Testis (tissue), 2 donors: ENCODE measurements at regions not wholly inside any gene's neighbourhood (a gene's known extent, or its start where the extent isn't known, plus 50 kb on each side); places are given as distances from the start of the nearest gene placed in this dataset.

ENCODE experiments used
- POLR2A ChIP-seq: fragments of 450-650 bp; IDR thresholded peaks from one replicate; pipeline ENCODE4 v1.6.1; 2017; ENCODE audit warnings: antibody characterized with exemption, mild to moderate bottlenecking, moderate library complexity
- TF ChIP-seq, protein P1 (sequence below), 3 experiments: fragments of 450-650 bp in 2 of 3; fragments of 200-600 bp in 1 of 3; sonication (generic) in 1 of 3; IDR thresholded peaks; one replicate each; pipeline ENCODE4 v1.5.1; 2016 to 2019; ENCODE audit warnings: antibody characterized with exemption in 3 of 3, mild to moderate bottlenecking in 2 of 3, moderate library complexity in 1 of 3

DNA sequence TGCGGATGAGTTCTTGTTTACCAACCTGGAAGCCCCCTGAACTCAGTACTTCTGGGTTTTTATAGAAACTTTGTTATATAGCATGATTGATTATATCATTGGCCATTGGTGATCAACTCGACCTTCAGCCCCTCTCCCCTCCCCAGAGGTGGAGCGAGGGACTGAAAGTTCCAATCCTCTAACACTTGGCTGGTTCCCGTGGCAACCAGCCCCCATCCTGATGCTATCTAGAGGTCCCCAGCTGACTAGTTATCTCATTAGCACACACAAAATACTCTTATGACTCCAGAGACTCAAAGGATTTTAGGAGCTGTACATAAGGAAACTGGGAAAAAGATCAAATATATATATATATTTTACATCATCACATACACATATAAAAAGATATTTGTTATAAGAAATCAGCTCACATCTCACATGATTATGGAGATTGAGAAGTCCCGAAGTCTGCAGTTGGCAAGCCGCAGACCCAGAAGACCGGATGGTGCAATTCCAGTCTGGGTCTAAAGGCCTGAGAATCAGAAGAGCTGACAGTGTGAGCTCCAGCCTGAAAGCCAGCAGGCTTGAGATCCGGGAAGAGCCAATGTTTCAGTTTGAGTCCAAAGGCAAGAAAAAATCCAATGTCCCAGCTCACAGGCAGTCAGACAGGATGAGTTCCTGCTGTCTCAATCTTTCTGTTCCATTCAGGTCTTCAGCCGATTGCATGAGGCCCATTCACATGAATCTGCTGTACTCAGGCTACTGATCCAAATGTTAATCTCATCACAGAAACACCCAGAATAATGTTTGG lies 179.3 kb upstream of the DTNBP1 start:
- TF ChIP-seq, protein P1, sequence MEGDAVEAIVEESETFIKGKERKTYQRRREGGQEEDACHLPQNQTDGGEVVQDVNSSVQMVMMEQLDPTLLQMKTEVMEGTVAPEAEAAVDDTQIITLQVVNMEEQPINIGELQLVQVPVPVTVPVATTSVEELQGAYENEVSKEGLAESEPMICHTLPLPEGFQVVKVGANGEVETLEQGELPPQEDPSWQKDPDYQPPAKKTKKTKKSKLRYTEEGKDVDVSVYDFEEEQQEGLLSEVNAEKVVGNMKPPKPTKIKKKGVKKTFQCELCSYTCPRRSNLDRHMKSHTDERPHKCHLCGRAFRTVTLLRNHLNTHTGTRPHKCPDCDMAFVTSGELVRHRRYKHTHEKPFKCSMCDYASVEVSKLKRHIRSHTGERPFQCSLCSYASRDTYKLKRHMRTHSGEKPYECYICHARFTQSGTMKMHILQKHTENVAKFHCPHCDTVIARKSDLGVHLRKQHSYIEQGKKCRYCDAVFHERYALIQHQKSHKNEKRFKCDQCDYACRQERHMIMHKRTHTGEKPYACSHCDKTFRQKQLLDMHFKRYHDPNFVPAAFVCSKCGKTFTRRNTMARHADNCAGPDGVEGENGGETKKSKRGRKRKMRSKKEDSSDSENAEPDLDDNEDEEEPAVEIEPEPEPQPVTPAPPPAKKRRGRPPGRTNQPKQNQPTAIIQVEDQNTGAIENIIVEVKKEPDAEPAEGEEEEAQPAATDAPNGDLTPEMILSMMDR (IDR thresholded peaks at IDR 0.05), result no peak
- no peak for TF ChIP-seq POLR2A
